ENCODE measurements at regions not wholly inside any gene's neighbourhood (a gene's known extent, or its start where the extent isn't known, plus 50 kb on each side); places are given as distances from the start of the nearest gene placed in this dataset.

DNA sequence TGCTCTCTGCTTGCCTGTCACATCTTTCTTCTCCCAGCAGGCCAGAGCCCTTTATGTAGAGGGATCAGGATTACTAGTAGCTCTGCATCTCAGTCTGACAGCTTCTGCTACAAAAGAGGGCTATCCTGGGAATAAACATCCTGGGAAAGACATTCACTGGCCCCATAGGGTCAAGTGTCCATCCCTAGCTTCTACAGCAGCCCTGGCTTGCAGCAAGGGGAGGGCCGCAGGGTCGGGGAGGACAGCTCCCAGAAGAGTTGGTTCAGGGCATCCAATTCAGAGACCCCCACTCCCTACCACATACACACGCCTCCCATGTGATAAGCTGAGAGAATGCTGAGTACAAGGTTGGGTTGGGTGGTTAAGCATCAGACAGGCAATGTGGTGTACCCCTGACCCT, 154.1 kb upstream of the PDE10A start:
- DNase-seq, result no peak
- Histone ChIP-seq H3K9me2 (ENCODE audit: insufficient read depth) (no peaks in the 10 kb centered on the region), H2AFZ (no peak overlapping the region), H3K9ac (no peak overlapping the region), H3K79me2 (ENCODE audit: insufficient read depth) (no peaks in the 10 kb centered on the region), H3K27ac (no peak overlapping the region), H3K4me3 (no peak overlapping the region), H3K27me3 (replicated peaks; ENCODE audit: insufficient read depth) (no peaks in the 10 kb centered on the region; the same call in 1 of the 2 replicates), H3K4me2 (ENCODE audit: unreplicated experiment) (no peak overlapping the region), H3K36me3 (ENCODE audit: low read depth) (no peaks in the 10 kb centered on the region), H3K9me3 (ENCODE audit: low read depth) (no peaks in the 10 kb centered on the region), H3K4me1 (ENCODE audit: insufficient read depth) (no peaks in the 10 kb centered on the region), H4K20me1 (ENCODE audit: insufficient read depth) (no peaks in the 10 kb centered on the region), H3F3A (ENCODE audit: insufficient read depth) (no peaks in the 10 kb centered on the region)
- in situ Hi-C loops (cut with MboI), result no loop called here
- TF ChIP-seq EZH2phosphoT487 (IDR thresholded peaks at IDR 0.05; ENCODE audit: insufficient read depth, low read depth) (no peak), EZH2 (IDR thresholded peaks at IDR 0.05; ENCODE audit: insufficient read depth, poor library complexity, severe bottlenecking) (no peak)
- WGBS, 2 experiments (ENCODE audit: low coverage in 1 of 2, low lambda C conversion rate in 2 of 2, missing lambda C conversion rate in 2 of 2), result 43 to 52% methylated on average over 3 of the region's 3 CpGs

DNA sequence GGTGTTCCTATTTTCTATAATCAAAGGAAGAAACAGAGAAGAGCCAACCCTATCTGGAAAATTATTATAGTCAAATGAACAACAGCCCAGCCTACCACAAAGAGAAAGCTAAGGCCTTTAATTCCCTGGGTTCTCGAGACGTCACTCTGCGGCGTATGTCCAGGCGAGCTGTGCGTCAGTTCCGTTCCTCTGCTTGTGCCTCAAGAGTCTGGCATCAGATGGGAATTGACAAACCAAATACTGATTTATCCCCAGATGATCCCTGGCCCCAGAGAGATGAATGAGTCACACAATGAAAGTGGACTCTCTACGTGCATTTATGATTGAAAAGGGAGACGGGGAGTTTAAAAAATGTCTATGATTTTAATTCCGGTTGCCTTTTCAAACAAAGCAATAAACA, 151.6 kb upstream of the PDE10A start:
- in situ Hi-C loops (cut with MboI), result no loop called here
- Histone ChIP-seq H4K20me1 (ENCODE audit: insufficient read depth) (no peaks in the 10 kb centered on the region), H3K36me3 (ENCODE audit: low read depth) (no peaks in the 10 kb centered on the region), H3K9me2 (ENCODE audit: insufficient read depth) (no peaks in the 10 kb centered on the region), H3K27ac (no peak overlapping the region), H3K9me3 (ENCODE audit: low read depth) (no peaks in the 10 kb centered on the region), H2AFZ (no peak overlapping the region), H3K27me3 (replicated peaks; ENCODE audit: insufficient read depth) (no peaks in the 10 kb centered on the region), H3K9ac (no peak overlapping the region), H3K4me2 (ENCODE audit: unreplicated experiment) (no peak overlapping the region), H3F3A (ENCODE audit: insufficient read depth) (no peaks in the 10 kb centered on the region), H3K79me2 (ENCODE audit: insufficient read depth) (no peaks in the 10 kb centered on the region), H3K4me3 (no peak overlapping the region), H3K4me1 (ENCODE audit: insufficient read depth) (no peaks in the 10 kb centered on the region)
- WGBS, 2 experiments (ENCODE audit: low coverage in 1 of 2, low lambda C conversion rate in 2 of 2, missing lambda C conversion rate in 2 of 2), result 60 to 64% methylated on average over 10 of the region's 10 CpGs
- DNase-seq, result no peak
- TF ChIP-seq EZH2 (IDR thresholded peaks at IDR 0.05; ENCODE audit: insufficient read depth, poor library complexity, severe bottlenecking) (no peak), EZH2phosphoT487 (IDR thresholded peaks at IDR 0.05; ENCODE audit: insufficient read depth, low read depth) (no peak)

DNA sequence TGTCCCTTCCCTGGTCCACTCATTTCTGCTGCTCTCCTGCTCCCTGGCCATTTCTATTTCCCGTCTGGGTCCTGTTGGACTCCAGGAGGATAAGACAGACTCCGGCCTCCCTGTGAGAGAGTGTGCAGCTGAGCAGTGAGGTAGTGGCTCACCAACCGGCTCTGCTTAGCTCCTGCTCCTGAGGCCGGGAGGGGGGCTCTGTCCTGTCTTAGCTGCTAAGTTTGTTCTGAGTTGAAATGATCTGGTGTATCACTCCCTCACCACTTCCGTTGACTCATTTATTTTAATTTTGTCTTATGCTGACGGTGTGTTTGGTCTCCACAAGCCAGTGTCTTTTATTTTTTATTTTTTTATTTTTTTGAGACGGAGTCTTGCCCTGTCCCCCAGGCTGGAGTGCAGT, 148.5 kb upstream of the PDE10A start:
- Histone ChIP-seq H3K4me3 (no peak overlapping the region), H3K4me2 (ENCODE audit: unreplicated experiment) (no peak overlapping the region), H3K79me2 (ENCODE audit: insufficient read depth) (no peaks in the 10 kb centered on the region), H3F3A (ENCODE audit: insufficient read depth) (no peaks in the 10 kb centered on the region), H3K9ac (no peak overlapping the region), H3K9me3 (ENCODE audit: low read depth) (no peaks in the 10 kb centered on the region), H3K27me3 (replicated peaks; ENCODE audit: insufficient read depth) (no peaks in the 10 kb centered on the region), H3K9me2 (ENCODE audit: insufficient read depth) (no peaks in the 10 kb centered on the region), H3K27ac (no peak overlapping the region), H2AFZ (no peak overlapping the region), H3K4me1 (ENCODE audit: insufficient read depth) (no peaks in the 10 kb centered on the region), H4K20me1 (ENCODE audit: insufficient read depth) (no peaks in the 10 kb centered on the region), H3K36me3 (ENCODE audit: low read depth) (no peaks in the 10 kb centered on the region)
- DNase-seq, result no peak
- in situ Hi-C loops (cut with MboI), result no loop called here
- 48% methylated on average over 7 of the region's 7 CpGs for whole genome bisulfite sequencing, 2 experiments (ENCODE audit: low coverage in 1 of 2, low lambda C conversion rate in 2 of 2, missing lambda C conversion rate in 2 of 2)
- TF ChIP-seq EZH2phosphoT487 (IDR thresholded peaks at IDR 0.05; ENCODE audit: insufficient read depth, low read depth), result no peak
- no peak for TF ChIP-seq EZH2 (IDR thresholded peaks at IDR 0.05; ENCODE audit: insufficient read depth, poor library complexity, severe bottlenecking)

DNA sequence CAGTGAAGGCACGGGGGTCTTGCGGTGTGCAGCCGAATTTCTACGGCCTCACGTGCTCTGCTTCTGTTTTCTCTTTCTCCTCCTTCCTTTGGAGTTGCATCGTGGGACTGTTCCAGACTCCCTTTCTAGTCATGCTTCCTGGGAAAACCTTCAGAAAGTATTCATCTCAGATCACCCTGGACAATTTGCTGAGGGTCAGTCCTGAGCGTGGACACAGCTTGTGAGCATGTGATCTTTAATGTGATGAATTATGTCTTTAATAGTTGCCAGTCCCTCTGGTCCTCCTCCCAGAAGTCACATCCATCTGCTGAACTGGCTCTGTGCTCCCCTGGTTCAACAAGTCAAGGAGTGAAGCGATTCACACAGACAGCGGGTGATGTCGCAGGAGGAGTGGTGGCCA, 145.0 kb upstream of the PDE10A start:
- no peaks in the 10 kb centered on the region for H3K36me3 ChIP-seq (ENCODE audit: low read depth)
- no peaks in the 10 kb centered on the region for H3F3A ChIP-seq (ENCODE audit: insufficient read depth)
- no peak overlapping the region for H3K4me3 ChIP-seq
- H3K79me2 ChIP-seq (ENCODE audit: insufficient read depth), result no peaks in the 10 kb centered on the region
- no peak for TF ChIP-seq EZH2 (IDR thresholded peaks at IDR 0.05; ENCODE audit: insufficient read depth, poor library complexity, severe bottlenecking)
- no peak for TF ChIP-seq EZH2phosphoT487 (IDR thresholded peaks at IDR 0.05; ENCODE audit: insufficient read depth, low read depth)
- in situ Hi-C loops (cut with MboI), result no loop called here
- H3K9me3 ChIP-seq (ENCODE audit: low read depth), result no peaks in the 10 kb centered on the region
- H3K27me3 ChIP-seq (replicated peaks; ENCODE audit: insufficient read depth), result no peaks in the 10 kb centered on the region
- H2AFZ ChIP-seq, result no peak overlapping the region
- H3K27ac ChIP-seq, result no peak overlapping the region
- 17% methylated on average over 10 of the region's 10 CpGs for WGBS, 2 experiments (ENCODE audit: low coverage in 1 of 2, low lambda C conversion rate in 2 of 2, missing lambda C conversion rate in 2 of 2)
- no peaks in the 10 kb centered on the region for H4K20me1 ChIP-seq (ENCODE audit: insufficient read depth)
- H3K9ac ChIP-seq, result no peak overlapping the region
- H3K9me2 ChIP-seq (ENCODE audit: insufficient read depth), result no peaks in the 10 kb centered on the region
- no peaks in the 10 kb centered on the region for H3K4me1 ChIP-seq (ENCODE audit: insufficient read depth)
- H3K4me2 ChIP-seq (ENCODE audit: unreplicated experiment), result no peak overlapping the region
- DNase-seq, result no peak
